GM12891 (cell line): ENCODE measurements at regions not wholly inside any gene's neighbourhood (a gene's known extent, or its start where the extent isn't known, plus 50 kb on each side); places are given as distances from the start of the nearest gene placed in this dataset.

ENCODE experiments used
- PAX5 ChIP-seq: IDR thresholded peaks from 2 replicates; pipeline ENCODE4 v1.6.1; 2011; ENCODE audit warnings: low read length, moderate library complexity, mild to moderate bottlenecking; ENCODE audit not compliant: insufficient read depth, severe bottlenecking
- POLR2A ChIP-seq: IDR thresholded peaks from 2 replicates; pipeline ENCODE4 v1.6.1; 2011; ENCODE audit warnings: low read depth, low read length, control low read depth

- TF ChIP-seq POLR2A: no peak
- no peak for TF ChIP-seq PAX5
These were observed 157.6 kb upstream of the DLX2 start for GRCh38 chr2:172260336-172260735.
